HTERT RPE-1 (cell line): ENCODE measurements at regions not wholly inside any gene's neighbourhood (a gene's known extent, or its start where the extent isn't known, plus 50 kb on each side); places are given as distances from the start of the nearest gene placed in this dataset.
"Not testable (repeated sequence)": the region's sequence is repeated elsewhere in the genome, so short reads cannot be mapped to it uniquely, and the experiment has no call there.

ENCODE experiments used
- in situ Hi-C: fragments of 300-500 bp; cut with MboI; formaldehyde crosslinking; loops from 4 replicates; pipeline ENCODE4 v1.14.3; 2020; ENCODE audit warnings: low sequenced_read_pairs

DNA sequence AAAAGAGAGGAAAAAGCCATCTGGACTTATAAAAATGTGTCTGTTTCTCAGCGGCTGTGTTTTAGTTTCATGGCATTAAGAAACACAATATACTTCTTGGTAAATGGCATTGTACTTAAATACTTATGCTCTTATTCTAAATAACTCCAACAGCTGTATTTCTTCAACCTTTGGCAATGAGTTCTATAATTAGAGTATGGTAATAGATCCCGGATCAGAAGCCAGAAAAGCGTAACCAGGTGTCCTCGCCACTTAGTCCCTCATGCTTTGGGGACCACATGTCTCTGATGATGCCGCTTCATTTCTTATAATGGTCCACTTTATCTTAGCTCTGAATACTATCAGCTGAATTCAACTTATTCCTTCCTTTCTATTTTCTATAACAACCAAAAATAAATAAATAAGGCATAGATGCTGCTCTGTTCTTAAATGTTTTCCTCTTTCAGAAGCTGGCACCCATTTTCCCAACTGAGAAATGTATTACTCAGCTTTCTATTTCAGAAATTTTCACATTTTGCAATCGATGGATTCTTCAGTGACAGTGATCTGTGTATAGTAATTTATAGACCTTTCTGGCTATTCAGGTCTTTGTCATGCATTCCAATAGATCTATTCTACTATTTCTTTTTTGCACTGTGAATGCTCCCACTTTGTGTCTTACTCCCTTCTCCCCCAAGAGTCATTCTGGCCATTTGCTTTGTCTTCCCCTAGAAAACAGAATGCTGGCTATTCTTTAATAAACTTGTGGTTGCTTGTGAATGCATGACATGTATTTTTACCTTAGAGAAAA lies 87.6 kb upstream of the KBTBD8 start:
- in situ Hi-C loops = no loop called here

GRCh38 chr3:66912306-66912705 lies 85.8 kb upstream of the KBTBD8 start:
- in situ Hi-C loops = no loop called here

- in situ Hi-C loops = no loop called here
Measured at GRCh38 chr3:66922058-66922457, 76.0 kb upstream of the KBTBD8 start.

DNA sequence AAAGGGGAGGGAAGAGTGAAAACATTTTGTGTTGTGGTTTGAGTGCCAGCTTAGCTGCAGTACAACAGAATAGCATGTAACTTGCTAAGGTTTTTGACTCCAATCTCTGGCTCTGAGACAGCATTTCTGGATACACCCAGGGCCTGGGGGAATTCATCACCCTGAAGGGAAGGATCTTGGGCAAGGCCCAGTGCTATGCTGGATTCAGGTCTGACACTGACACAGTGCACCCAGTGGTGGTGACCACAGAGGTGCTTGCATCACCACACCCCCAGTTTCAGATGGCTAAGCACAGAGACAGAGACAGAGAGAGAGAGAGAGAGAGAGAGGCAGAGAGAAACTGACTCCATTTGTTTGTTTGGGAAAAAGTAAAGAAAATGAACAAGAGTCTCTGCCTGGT lies 74.1 kb upstream of the KBTBD8 start:
- in situ Hi-C loops = no loop called here

GRCh38 chr3:66928252-66928651 lies 69.9 kb upstream of the KBTBD8 start:
- in situ Hi-C loops = no loop called here

DNA sequence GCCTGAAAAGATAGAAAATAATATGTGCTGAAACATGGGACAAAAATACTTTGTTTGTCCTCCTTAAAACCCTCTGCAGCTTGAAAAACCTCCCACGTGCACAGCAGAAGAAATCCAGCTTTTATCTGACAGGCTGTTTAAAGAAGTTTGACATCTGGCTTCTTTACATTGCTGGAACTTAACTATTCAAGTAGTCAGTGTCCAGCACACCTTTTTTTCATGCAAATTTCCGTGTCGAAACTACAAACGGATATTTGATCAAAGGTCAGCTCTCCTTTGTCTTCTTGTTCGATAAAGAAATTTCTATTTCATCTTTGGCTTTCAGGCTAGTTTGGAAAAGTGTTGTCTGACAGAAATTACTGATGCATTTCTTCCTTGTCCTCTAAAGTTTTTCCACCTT lies 66.8 kb upstream of the KBTBD8 start:
- in situ Hi-C loops = no loop called here

GRCh38 chr3:66931699-66932098 lies 66.4 kb upstream of the KBTBD8 start:
- in situ Hi-C loops = no loop called here

DNA sequence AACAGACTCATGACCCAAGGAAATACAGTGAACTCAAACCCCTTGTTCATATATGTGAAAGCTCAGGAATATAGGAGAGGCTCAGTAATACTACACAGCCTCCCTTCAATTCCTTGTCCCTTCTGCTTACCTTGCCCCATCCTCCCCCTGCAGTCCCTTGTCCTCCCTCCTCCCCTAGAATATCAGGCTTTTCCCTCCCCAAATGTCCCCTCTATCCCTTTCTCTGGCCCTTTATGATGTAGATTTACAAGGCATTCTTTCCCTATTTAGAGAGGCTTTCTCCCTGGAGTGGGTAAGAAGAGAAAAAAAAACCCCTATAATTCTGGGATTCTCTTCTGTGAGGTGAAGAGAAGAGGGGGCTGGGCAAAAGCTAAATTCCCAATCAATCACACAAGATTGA lies 64.9 kb upstream of the KBTBD8 start:
- in situ Hi-C loops = no loop called here

DNA sequence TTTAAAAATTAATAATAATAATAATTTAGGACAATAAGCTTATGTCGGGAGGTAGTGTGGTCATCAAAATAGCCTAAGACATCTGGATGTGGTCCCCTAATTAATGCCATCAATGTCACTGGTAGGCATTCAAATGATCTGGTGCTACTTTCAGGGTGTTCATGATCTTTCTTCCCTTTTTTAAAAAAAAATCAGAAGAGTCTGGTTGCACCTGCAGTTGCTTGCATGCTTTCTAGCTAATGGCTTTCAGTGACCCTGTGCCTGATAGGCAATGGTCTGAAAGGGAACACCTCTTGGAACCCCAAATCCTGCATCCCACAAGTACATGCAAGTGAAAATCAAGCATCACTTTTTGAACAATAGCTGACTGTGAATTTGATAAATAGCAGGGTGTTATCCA lies 64.1 kb upstream of the KBTBD8 start:
- in situ Hi-C loops = no loop called here

GRCh38 chr3:66934725-66935124 lies 63.4 kb upstream of the KBTBD8 start:
- in situ Hi-C loops = no loop called here

DNA sequence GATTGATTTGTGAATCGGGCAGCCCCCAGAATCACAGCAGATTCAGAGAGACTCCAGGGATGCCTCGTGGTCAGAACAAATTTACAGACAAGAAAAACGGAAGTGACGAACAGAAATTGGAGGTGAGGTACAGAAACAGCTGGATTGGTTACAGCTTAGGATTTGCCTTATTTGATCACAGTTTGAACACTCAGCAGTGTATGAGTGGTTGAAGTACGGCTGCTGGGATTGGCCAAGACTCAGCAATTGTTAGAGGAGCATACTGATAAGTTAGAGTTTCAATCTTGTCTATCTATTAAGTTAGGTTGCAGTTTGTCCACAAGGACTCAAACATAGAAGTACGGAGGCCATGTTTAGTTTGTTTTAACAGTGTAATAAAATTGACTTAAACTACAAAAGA lies 61.1 kb upstream of the KBTBD8 start:
- in situ Hi-C loops = not testable (repeated sequence)

DNA sequence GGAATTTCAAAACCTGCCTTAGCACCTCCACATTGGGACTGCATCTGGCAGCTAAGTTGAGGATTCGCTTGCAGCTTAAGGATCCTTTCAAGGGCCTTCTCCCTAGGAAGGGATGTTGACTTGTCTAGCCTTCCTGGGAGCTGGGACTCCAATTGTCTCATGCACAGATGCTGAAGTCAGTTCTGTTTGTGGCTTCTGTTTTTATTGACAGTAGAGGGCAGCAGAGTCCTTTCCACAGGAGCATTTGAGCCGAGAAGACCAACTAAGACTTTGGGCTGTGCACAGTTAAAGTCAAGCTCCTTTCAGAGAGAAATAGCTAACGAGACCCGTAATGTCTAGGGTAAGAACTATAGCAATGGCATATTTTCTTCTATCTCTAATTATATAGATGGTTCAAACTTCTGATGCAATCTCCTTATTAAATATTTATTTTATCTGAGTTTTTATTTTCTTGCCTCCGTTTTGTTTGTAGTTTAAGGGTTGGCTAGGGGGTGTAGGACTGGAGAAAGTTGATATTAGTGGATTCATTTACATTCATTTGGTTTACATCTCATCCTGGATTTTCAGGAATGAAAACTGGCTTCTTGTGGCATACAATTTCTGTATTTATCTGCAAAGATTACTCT lies 59.7 kb upstream of the KBTBD8 start:
- in situ Hi-C loops = no loop called here

GRCh38 chr3:66948041-66948440 lies 50.1 kb upstream of the KBTBD8 start:
- in situ Hi-C loops = no loop called here
